Naive B cell (primary cell): ENCODE measurements at regions not wholly inside any gene's neighbourhood (a gene's known extent, or its start where the extent isn't known, plus 50 kb on each side); places are given as distances from the start of the nearest gene placed in this dataset.
"Not testable (repeated sequence)": the region's sequence is repeated elsewhere in the genome, so short reads cannot be mapped to it uniquely, and the experiment has no call there.

ENCODE experiments used
- ATAC-seq, 2 donors: fragments of 150-1000 bp; cut with Tn5 transposase; 2 replicates each; pipeline ENCODE4 v1.10.0; 2021; ENCODE audit warnings: low read depth in 2 of 2, mild to moderate bottlenecking in 2 of 2, moderate library complexity in 2 of 2
- DNase-seq: peaks from one replicate; pipeline ENCODE4 v3.0.0; 2022
- H3K27ac Mint-ChIP-seq, 6 donors: one replicate each; pipeline ENCODE4 v1.8.0; 2020 to 2022; ENCODE audit warnings: mild to moderate bottlenecking in 6 of 6, mixed read lengths in 6 of 6, moderate library complexity in 5 of 6, inconsistent platforms in 2 of 6
- H3K27me3 Mint-ChIP-seq, 3 donors: one replicate each; pipeline ENCODE4 v1.8.0; 2021 to 2022; ENCODE audit warnings: mixed read lengths in 3 of 3, mild to moderate bottlenecking in 1 of 3
- H3K36me3 Mint-ChIP-seq, 2 donors: one replicate each; pipeline ENCODE4 v1.8.0; 2020 to 2022; ENCODE audit warnings: mixed read lengths in 2 of 2, inconsistent platforms in 1 of 2, mild to moderate bottlenecking in 1 of 2
- H3K4me1 Mint-ChIP-seq, 3 donors: one replicate each; pipeline ENCODE4 v1.8.0; 2020 to 2022; ENCODE audit warnings: mixed read lengths in 3 of 3, inconsistent platforms in 1 of 3, mild to moderate bottlenecking in 1 of 3, moderate library complexity in 1 of 3
- H3K4me3 Mint-ChIP-seq, 8 donors: one replicate each; pipeline ENCODE4 v1.8.0; 2020 to 2022; ENCODE audit warnings: mild to moderate bottlenecking in 8 of 8, mixed read lengths in 8 of 8, moderate library complexity in 8 of 8, inconsistent platforms in 2 of 8
- H3K9me3 Mint-ChIP-seq, 7 donors: one replicate each; pipeline ENCODE4 v1.8.0; 2020 to 2022; ENCODE audit warnings: mixed read lengths in 7 of 7, mild to moderate bottlenecking in 5 of 7, inconsistent platforms in 2 of 7, moderate library complexity in 1 of 7

- ATAC-seq: no peak
- H3K36me3 Mint-ChIP-seq: no peaks in the 10 kb centered on the region
Measured at GRCh38 chr2:13488965-13489364, 772.2 kb downstream of the TRIB2 start.

GRCh38 chr2:13492262-13492661, 775.5 kb downstream of the TRIB2 start:
- no peaks in the 10 kb centered on the region for H3K4me1 Mint-ChIP-seq
- H3K27ac Mint-ChIP-seq: no peak overlapping the region
- ATAC-seq: no peak

More at GRCh38 chr2:13488965-13489364, 772.2 kb downstream of the TRIB2 start:
- Mint-ChIP-seq H3K9me3 (peaks cover 0 to 7% (median 2%) of the 10 kb centered on the region in 7 donors), H3K27ac (no peak overlapping the region), H3K4me1 (no peaks in the 10 kb centered on the region), H3K4me3 (no peak overlapping the region), H3K27me3 (no peaks in the 10 kb centered on the region)
- no peak for DNase-seq

GRCh38 chr2:13495051-13495450, 778.3 kb downstream of the TRIB2 start:
- H3K36me3 Mint-ChIP-seq: no peaks in the 10 kb centered on the region

More at GRCh38 chr2:13492262-13492661, 775.5 kb downstream of the TRIB2 start:
- Mint-ChIP-seq H3K27me3 (no peaks in the 10 kb centered on the region), H3K9me3 (peaks cover 0 to 4% (median 0%) of the 10 kb centered on the region in 7 donors), H3K36me3 (no peaks in the 10 kb centered on the region), H3K4me3 (no peak overlapping the region)
- DNase-seq: no peak

GRCh38 chr2:13504808-13505207, 788.1 kb downstream of the TRIB2 start:
- Mint-ChIP-seq H3K4me3 (no peak overlapping the region), H3K4me1 (no peaks in the 10 kb centered on the region), H3K9me3 (peaks cover 0 to 5% (median 3%) of the 10 kb centered on the region in 7 donors), H3K36me3 (no peaks in the 10 kb centered on the region), H3K27me3 (no peaks in the 10 kb centered on the region), H3K27ac (no peak overlapping the region)
- ATAC-seq (no peak), DNase-seq (no peak)

More at GRCh38 chr2:13495051-13495450, 778.3 kb downstream of the TRIB2 start:
- H3K4me1 Mint-ChIP-seq: no peaks in the 10 kb centered on the region
- H3K27ac Mint-ChIP-seq: no peak overlapping the region
- no peaks in the 10 kb centered on the region for H3K27me3 Mint-ChIP-seq
- DNase-seq (no peak), ATAC-seq (no peak)
- H3K9me3 Mint-ChIP-seq: peaks cover 0 to 4% (median 2%) of the 10 kb centered on the region in 7 donors
- no peak overlapping the region for H3K4me3 Mint-ChIP-seq

- no peaks in the 10 kb centered on the region for H3K27me3 Mint-ChIP-seq
- no peaks in the 10 kb centered on the region for H3K4me1 Mint-ChIP-seq
- DNase-seq (no peak), ATAC-seq (no peak)
- no peak overlapping the region for H3K27ac Mint-ChIP-seq
- no peak overlapping the region for H3K4me3 Mint-ChIP-seq
- no peaks in the 10 kb centered on the region for H3K36me3 Mint-ChIP-seq
- peaks cover 0 to 4% (median 0%) of the 10 kb centered on the region in 7 donors for H3K9me3 Mint-ChIP-seq
Measured at GRCh38 chr2:13508671-13509070, 791.9 kb downstream of the TRIB2 start.

- H3K4me3 Mint-ChIP-seq: no peak overlapping the region
- peaks cover 0 to 4% (median 0%) of the 10 kb centered on the region in 7 donors for H3K9me3 Mint-ChIP-seq
- no peaks in the 10 kb centered on the region for H3K27me3 Mint-ChIP-seq
- no peak for DNase-seq
- no peaks in the 10 kb centered on the region for H3K4me1 Mint-ChIP-seq
- no peaks in the 10 kb centered on the region for H3K36me3 Mint-ChIP-seq
- peak overlapping the region in 1 of 6 donors; percentile 10 for H3K27ac Mint-ChIP-seq
- ATAC-seq: no peak
Measured at GRCh38 chr2:13515254-13515653, 798.5 kb downstream of the TRIB2 start.

GRCh38 chr2:13522096-13522495, 805.4 kb downstream of the TRIB2 start:
- no peak overlapping the region for H3K4me3 Mint-ChIP-seq
- ATAC-seq: no peak

GRCh38 chr2:13522917-13523821, 806.4 kb downstream of the TRIB2 start:
- Mint-ChIP-seq H3K9me3 (peaks cover 0 to 7% (median 0%) of the 10 kb centered on the region in 7 donors), H3K27me3 (no peaks in the 10 kb centered on the region), H3K27ac (no peak overlapping the region), H3K4me3 (no peak overlapping the region), H3K36me3 (no peaks in the 10 kb centered on the region), H3K4me1 (no peaks in the 10 kb centered on the region)
- DNase-seq: no peak
- ATAC-seq: no peak

More at GRCh38 chr2:13522096-13522495, 805.4 kb downstream of the TRIB2 start:
- DNase-seq: no peak
- Mint-ChIP-seq H3K4me1 (no peaks in the 10 kb centered on the region), H3K27ac (no peak overlapping the region), H3K9me3 (peaks cover 0 to 5% (median 0%) of the 10 kb centered on the region in 7 donors), H3K27me3 (no peaks in the 10 kb centered on the region), H3K36me3 (no peaks in the 10 kb centered on the region)

- Mint-ChIP-seq H3K4me3 (no peak overlapping the region), H3K27ac (no peak overlapping the region), H3K27me3 (no peaks in the 10 kb centered on the region), H3K9me3 (peaks cover 0 to 7% (median 0%) of the 10 kb centered on the region in 7 donors), H3K4me1 (no peaks in the 10 kb centered on the region), H3K36me3 (no peaks in the 10 kb centered on the region)
- ATAC-seq (no peak), DNase-seq (no peak)
Measured at GRCh38 chr2:13524492-13524891, 807.8 kb downstream of the TRIB2 start.

GRCh38 chr2:13531735-13532410, 815.1 kb downstream of the TRIB2 start:
- H3K4me1 Mint-ChIP-seq, H3K27ac Mint-ChIP-seq, H3K4me3 Mint-ChIP-seq, DNase-seq, H3K36me3 Mint-ChIP-seq, ATAC-seq, H3K27me3 Mint-ChIP-seq: not testable (repeated sequence)
- H3K9me3 Mint-ChIP-seq: peaks cover 0 to 16% (median 2%) of the 10 kb centered on the region in 7 donors

GRCh38 chr2:13532781-13533523, 816.2 kb downstream of the TRIB2 start:
- H3K36me3 Mint-ChIP-seq, ATAC-seq, H3K4me3 Mint-ChIP-seq, H3K27ac Mint-ChIP-seq, H3K27me3 Mint-ChIP-seq, DNase-seq, H3K4me1 Mint-ChIP-seq: not testable (repeated sequence)
- H3K9me3 Mint-ChIP-seq: peaks cover 0 to 10% (median 3%) of the 10 kb centered on the region in 7 donors

- Mint-ChIP-seq H3K27ac (no peak overlapping the region), H3K4me3 (no peak overlapping the region), H3K27me3 (no peaks in the 10 kb centered on the region), H3K36me3 (no peaks in the 10 kb centered on the region), H3K9me3 (peaks cover 0 to 11% (median 3%) of the 10 kb centered on the region in 7 donors), H3K4me1 (no peaks in the 10 kb centered on the region)
- no peak for DNase-seq
- ATAC-seq: no peak
Measured at GRCh38 chr2:13533524-13533922, 816.8 kb downstream of the TRIB2 start.

GRCh38 chr2:13536941-13537340, 820.2 kb downstream of the TRIB2 start:
- Mint-ChIP-seq H3K27ac (no peak overlapping the region), H3K4me3 (no peak overlapping the region), H3K4me1 (no peaks in the 10 kb centered on the region), H3K36me3 (no peaks in the 10 kb centered on the region), H3K27me3 (no peaks in the 10 kb centered on the region), H3K9me3 (peaks cover 0 to 11% (median 2%) of the 10 kb centered on the region in 7 donors)
- DNase-seq (no peak), ATAC-seq (no peak)
